ENCODE measurements at regions not wholly inside any gene's neighbourhood (a gene's known extent, or its start where the extent isn't known, plus 50 kb on each side); places are given as distances from the start of the nearest gene placed in this dataset.

GRCh38 chr5:43815497-43815896 is 212.5 kb downstream of the NNT start:
- Histone ChIP-seq H3K4me3 (no peak overlapping the region), H3K4me1 (no peaks in the 10 kb centered on the region), H3K9me3 (no peaks in the 10 kb centered on the region), H3K27ac (no peak overlapping the region), H3K36me3 (no peaks in the 10 kb centered on the region), H3K27me3 (no peaks in the 10 kb centered on the region)
- DNase-seq = no peak
- intact Hi-C loops (cut with DNase I; ENCODE audit: low total_unique reads) = no loop called here
- no peak for TF ChIP-seq POLR2A (IDR thresholded peaks at IDR 0.05)
- TF ChIP-seq CTCF (IDR thresholded peaks at IDR 0.05) = no peak

DNA sequence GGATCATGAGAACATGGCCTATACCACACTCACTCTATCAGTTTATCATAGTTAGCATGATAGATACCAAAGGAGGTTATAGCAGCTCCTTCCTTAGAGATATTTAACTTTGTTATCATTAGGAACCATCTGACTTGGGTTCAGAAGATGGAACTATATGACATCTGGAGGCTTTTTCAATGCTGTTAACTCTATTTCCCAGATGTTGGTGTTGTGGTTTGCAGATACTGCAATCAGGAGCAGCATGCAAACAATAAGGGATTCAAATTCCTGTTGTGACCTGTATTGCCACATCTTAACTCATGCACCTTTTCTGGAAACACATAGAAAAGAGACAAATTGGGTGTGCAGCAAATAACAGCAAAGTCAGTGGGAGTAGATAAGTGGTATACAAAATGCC is 201.7 kb downstream of the NNT start:
- DNase-seq = no peak
- Histone ChIP-seq H3K36me3 (no peaks in the 10 kb centered on the region), H3K27me3 (no peaks in the 10 kb centered on the region), H3K4me1 (no peaks in the 10 kb centered on the region), H3K27ac (no peak overlapping the region), H3K9me3 (no peaks in the 10 kb centered on the region), H3K4me3 (no peak overlapping the region)
- no peak for TF ChIP-seq POLR2A (IDR thresholded peaks at IDR 0.05)
- no peak for TF ChIP-seq CTCF (IDR thresholded peaks at IDR 0.05)
- intact Hi-C loops (cut with DNase I; ENCODE audit: low total_unique reads) = no loop called here

- intact Hi-C loops (cut with DNase I; ENCODE audit: low total_unique reads) = no loop called here
- no peaks in the 10 kb centered on the region for H3K9me3 ChIP-seq
- DNase-seq = no peak
- H3K4me3 ChIP-seq = no peak overlapping the region
- no peak for TF ChIP-seq CTCF (IDR thresholded peaks at IDR 0.05)
- no peak for TF ChIP-seq POLR2A (IDR thresholded peaks at IDR 0.05)
- H3K4me1 ChIP-seq = no peaks in the 10 kb centered on the region
- H3K27me3 ChIP-seq = no peaks in the 10 kb centered on the region
- H3K36me3 ChIP-seq = no peaks in the 10 kb centered on the region
- no peak overlapping the region for H3K27ac ChIP-seq
Measured at GRCh38 chr5:43804041-43804440, 201.1 kb downstream of the NNT start.

- H3K4me3 ChIP-seq = no peak overlapping the region
- intact Hi-C loops (cut with DNase I; ENCODE audit: low total_unique reads) = no loop called here
- no peaks in the 10 kb centered on the region for H3K4me1 ChIP-seq
- H3K27me3 ChIP-seq = no peaks in the 10 kb centered on the region
- no peak for TF ChIP-seq CTCF (IDR thresholded peaks at IDR 0.05)
- DNase-seq = no peak
- H3K9me3 ChIP-seq = no peaks in the 10 kb centered on the region
- no peak overlapping the region for H3K27ac ChIP-seq
- no peaks in the 10 kb centered on the region for H3K36me3 ChIP-seq
Measured at GRCh38 chr5:43802651-43803050, 199.7 kb downstream of the NNT start.

DNA sequence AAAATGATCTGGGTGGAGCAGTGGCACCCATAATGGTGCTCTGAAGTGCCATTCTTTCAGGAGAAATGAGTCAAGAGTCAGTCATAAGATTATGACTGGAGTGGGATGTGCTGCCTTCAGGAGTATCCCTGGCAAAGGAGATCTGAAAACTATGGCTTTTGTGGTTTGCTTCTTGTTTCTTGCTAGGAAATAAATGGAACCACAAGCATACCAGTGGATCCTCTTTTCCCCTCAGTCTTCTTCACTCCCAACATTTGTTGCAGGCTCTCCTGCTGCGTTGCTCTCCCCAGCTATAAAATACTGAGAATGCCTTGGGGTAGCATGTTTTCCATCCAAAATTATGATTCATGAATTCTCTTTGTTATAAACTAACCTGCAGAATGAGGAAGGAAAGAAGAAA is 199.1 kb downstream of the NNT start:
- no peak overlapping the region for H3K4me3 ChIP-seq
- TF ChIP-seq POLR2A (IDR thresholded peaks at IDR 0.05) (no peak), CTCF (IDR thresholded peaks at IDR 0.05) (no peak)
- intact Hi-C loops (cut with DNase I; ENCODE audit: low total_unique reads) = no loop called here
- no peaks in the 10 kb centered on the region for H3K4me1 ChIP-seq
- no peaks in the 10 kb centered on the region for H3K36me3 ChIP-seq
- no peak for DNase-seq
- no peaks in the 10 kb centered on the region for H3K9me3 ChIP-seq
- no peaks in the 10 kb centered on the region for H3K27me3 ChIP-seq
- H3K27ac ChIP-seq = no peak overlapping the region

Measured in uterus (tissue), 3 donors.